GM18519 (cell line): ENCODE measurements at regions not wholly inside any gene's neighbourhood (a gene's known extent, or its start where the extent isn't known, plus 50 kb on each side); places are given as distances from the start of the nearest gene placed in this dataset.
"Not testable (repeated sequence)": the region's sequence is repeated elsewhere in the genome, so short reads cannot be mapped to it uniquely, and the experiment has no call there.

Source experiments
- ATAC-seq: cut with Tn5 transposase; IDR thresholded peaks from one replicate; pipeline ENCODE4 v1.9.1; 2021; ENCODE audit warnings: mild to moderate bottlenecking, moderate library complexity; ENCODE audit not compliant: unreplicated experiment, low FRiP score

DNA sequence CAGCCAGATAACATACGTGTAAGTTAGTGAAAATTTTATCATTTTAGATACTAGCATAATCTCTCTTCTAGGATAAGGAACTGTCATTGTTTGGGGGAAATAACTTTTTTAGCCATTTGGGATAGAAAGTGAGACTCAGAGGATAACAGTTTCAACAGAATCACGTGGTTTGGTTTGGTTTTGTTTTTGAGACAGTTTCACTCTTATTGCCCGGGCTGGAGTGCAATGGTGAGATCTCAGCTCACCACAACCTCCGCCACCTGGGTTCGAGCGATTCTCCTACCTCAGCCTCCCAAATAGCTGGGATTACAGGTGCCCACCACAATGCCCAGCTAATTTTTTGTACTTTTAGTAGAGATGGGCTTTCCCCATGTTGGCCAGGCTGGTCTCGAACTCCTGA is 323.2 kb upstream of the MEIS1 start:
- ATAC-seq = no peak

- no peak for ATAC-seq
Observed at GRCh38 chr2:66110608-66111007, 324.3 kb upstream of the MEIS1 start.

- no peak for ATAC-seq
Observed at GRCh38 chr2:66110086-66110485, 324.8 kb upstream of the MEIS1 start.

- ATAC-seq = no peak
Observed at GRCh38 chr2:66109419-66109818, 325.5 kb upstream of the MEIS1 start.

- ATAC-seq = no peak
Observed at GRCh38 chr2:66105066-66105753, 329.7 kb upstream of the MEIS1 start.

- no peak for ATAC-seq
Observed at GRCh38 chr2:66103581-66103980, 331.3 kb upstream of the MEIS1 start.

GRCh38 chr2:66101206-66101605 is 333.7 kb upstream of the MEIS1 start:
- ATAC-seq = no peak

GRCh38 chr2:66095820-66096345 is 339.0 kb upstream of the MEIS1 start:
- no peak for ATAC-seq

GRCh38 chr2:66094689-66095088 is 340.2 kb upstream of the MEIS1 start:
- not testable (repeated sequence) for ATAC-seq

GRCh38 chr2:66093371-66093770 is 341.6 kb upstream of the MEIS1 start:
- no peak for ATAC-seq

GRCh38 chr2:66084948-66085590 is 349.9 kb upstream of the MEIS1 start:
- no peak for ATAC-seq

GRCh38 chr2:66082581-66082980 is 352.3 kb upstream of the MEIS1 start:
- no peak for ATAC-seq

DNA sequence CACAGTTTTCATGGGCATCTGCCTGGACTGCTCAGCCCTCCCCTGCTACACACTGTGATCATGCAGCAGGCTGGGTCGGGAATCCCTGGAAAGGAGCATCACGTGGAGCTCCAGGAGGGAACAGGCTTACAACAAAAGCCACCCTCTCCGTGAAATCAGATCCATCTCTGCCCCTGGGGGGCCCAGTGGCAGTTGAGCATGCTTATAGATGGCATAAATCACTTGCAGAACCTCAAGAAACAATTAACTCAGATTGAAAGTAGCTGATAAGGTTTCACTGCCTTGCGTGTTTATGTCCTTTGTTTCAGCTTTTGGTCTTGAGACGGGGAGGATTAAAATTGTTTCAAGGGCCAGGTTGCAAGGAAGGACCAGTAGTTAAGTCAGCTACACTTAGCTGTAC is 354.8 kb upstream of the MEIS1 start:
- no peak for ATAC-seq

DNA sequence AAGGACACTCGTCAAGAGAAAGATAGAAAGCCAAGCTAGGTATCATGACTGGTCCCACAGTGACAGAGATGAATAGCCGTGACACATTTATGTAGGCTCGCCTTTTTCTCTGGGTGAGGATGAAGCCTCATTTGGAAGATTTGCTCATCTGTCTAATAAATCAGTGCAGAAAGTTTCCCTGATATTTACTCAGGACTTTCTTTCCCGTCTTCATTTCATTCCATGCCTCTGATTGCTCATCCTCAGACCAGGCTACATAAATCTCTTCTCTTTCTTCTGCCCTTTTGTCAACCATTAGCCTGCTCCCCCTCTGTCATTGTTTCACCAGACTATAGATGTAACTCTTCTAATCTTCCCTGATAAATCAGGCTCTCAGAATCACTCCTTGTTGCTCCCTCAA is 361.8 kb upstream of the MEIS1 start:
- ATAC-seq = no peak

GRCh38 chr2:66070721-66071602 is 364.0 kb upstream of the MEIS1 start:
- no peak for ATAC-seq

GRCh38 chr2:66069937-66070720 is 364.8 kb upstream of the MEIS1 start:
- ATAC-seq = no peak

DNA sequence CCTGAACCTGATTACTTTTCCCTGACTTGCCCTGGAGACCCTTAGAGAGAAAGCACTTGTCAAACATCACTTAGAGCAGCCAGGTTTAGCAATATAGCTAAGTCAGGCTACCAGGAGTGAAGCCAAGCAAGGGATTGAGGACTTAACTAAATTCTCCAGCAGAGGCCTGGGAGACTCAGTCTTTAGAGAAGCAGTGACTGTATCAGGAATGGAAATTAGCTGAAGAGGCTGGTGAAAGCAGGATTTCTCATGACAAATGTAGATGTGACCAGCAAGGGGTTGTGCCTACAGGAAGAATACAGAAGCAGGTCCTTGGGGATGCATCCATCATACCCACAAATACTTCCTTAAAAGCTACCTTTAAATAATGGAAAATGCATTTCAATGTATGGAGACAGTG is 368.9 kb upstream of the MEIS1 start:
- no peak for ATAC-seq

DNA sequence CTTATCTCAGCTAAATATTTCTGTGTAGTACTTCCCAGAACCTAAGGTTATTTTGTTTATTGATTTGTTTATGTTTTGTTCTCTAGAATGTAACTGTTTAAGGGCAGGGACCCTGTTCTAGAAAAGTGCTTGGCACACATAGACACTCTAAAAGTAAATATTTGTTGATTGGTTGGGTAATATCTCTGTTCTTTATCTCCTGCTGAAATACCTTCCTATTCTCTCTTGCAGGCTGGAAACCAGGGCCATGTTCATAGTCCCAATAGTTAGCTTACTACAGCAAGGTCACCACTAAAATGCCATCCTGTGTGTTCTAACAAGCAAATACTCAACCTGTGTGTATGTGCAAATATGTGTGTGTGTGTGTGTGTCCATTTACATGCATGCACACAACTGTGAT is 375.6 kb upstream of the MEIS1 start:
- ATAC-seq = no peak

DNA sequence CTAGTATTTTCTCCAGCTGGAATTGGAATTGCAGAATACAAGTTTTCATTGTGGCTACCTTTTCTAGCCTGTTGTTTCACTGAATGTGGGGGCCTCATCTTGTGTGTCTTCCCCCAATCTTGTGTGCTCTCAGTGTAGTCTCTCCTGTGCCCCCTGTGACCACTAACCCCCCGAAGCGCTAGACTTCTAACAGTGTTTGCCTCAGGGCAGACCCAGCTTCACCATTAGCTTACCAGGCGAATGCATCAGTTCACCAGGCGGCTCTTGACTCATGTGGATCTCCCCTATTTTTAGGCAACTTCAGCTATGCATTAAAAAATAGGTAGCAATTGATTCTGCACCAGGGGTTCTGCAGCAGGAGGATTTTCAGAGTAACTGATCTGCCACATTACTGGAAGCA is 376.2 kb upstream of the MEIS1 start:
- ATAC-seq = no peak

GRCh38 chr2:66057844-66058243 is 377.1 kb upstream of the MEIS1 start:
- ATAC-seq = no peak
